Spleen (tissue), 7 donors: ENCODE measurements at regions not wholly inside any gene's neighbourhood (a gene's known extent, or its start where the extent isn't known, plus 50 kb on each side); places are given as distances from the start of the nearest gene placed in this dataset.

ENCODE experiments used
- CTCF ChIP-seq, 11 experiments: fragments of 200-600 bp in 7 of 11; fragments of 450-650 bp in 4 of 11; sonication (generic) in 4 of 11; IDR thresholded peaks in 8 of 11; conservative IDR thresholded peaks in 3 of 11; 1 replicate in 7 of 11; 2 replicates in 4 of 11; pipeline versions ENCODE4 v1.4.0 to v1.8.0; 2016 to 2021; ENCODE audit warnings: antibody characterized with exemption in 11 of 11, inconsistent platforms in 4 of 11, mild to moderate bottlenecking in 1 of 11
- POLR2A ChIP-seq, 3 donors: fragments of 450-650 bp; IDR thresholded peaks; one replicate each; pipeline ENCODE4 v1.5.1; 2017; ENCODE audit warnings: antibody characterized with exemption in 3 of 3, mild to moderate bottlenecking in 1 of 3
- POLR2AphosphoS5 ChIP-seq, 3 donors: sonication (generic); formaldehyde crosslinking; IDR thresholded peaks; one replicate each; pipeline ENCODE4 v1.5.1; 2017; ENCODE audit warnings: antibody characterized with exemption in 3 of 3
- donor health status: DM: no; HTN: no; CAD: no; lungs with moderate emphysema.
- donor health status: DM: no; HTN: no; CAD: no.
- donor health status: DM: no; HTN: no; CAD: no.

- TF ChIP-seq POLR2AphosphoS5 (IDR thresholded peaks at IDR 0.05) (no peak), CTCF (IDR thresholded peaks at IDR 0.05 in 8 of 11, conservative IDR thresholded peaks at IDR 0.05 in 3 of 11) (no peak), POLR2A (IDR thresholded peaks at IDR 0.05) (no peak)
Measured at GRCh38 chr3:103589770-103590169, 1155.0 kb downstream of the ZPLD1 start.
